ENCODE measurements at regions not wholly inside any gene's neighbourhood (a gene's known extent, or its start where the extent isn't known, plus 50 kb on each side); places are given as distances from the start of the nearest gene placed in this dataset.

GRCh38 chr11:82557274-82557673 is 176.4 kb downstream of the FAM181B start:
- Histone ChIP-seq H3K36me3 (ENCODE audit: control insufficient read depth in 4 of 4, insufficient read depth in 3 of 4, low read depth in 1 of 4, low read length in 3 of 4) (no peaks in the 10 kb centered on the region), H3K9me3 (ENCODE audit: control insufficient read depth in 4 of 4, low read length in 3 of 4) (no peaks in the 10 kb centered on the region), H3K4me3 (ENCODE audit: low read depth in 1 of 3, low read length in 3 of 3) (no peak overlapping the region), H3K4me1 (ENCODE audit: control insufficient read depth in 4 of 4, insufficient read depth in 4 of 4, low read length in 3 of 4) (no peaks in the 10 kb centered on the region), H3K27me3 (ENCODE audit: control insufficient read depth in 4 of 4, insufficient read depth in 4 of 4, low read length in 3 of 4) (peaks cover 0 to 6% (median 0%) of the 10 kb centered on the region in 4 donors), H3K9ac (ENCODE audit: low read depth in 1 of 2, low read length in 2 of 2) (no peak overlapping the region), H3K27ac (ENCODE audit: low read depth in 1 of 2, low read length in 2 of 2) (no peak overlapping the region)
- no peak for TF ChIP-seq GABPA (IDR thresholded peaks at IDR 0.05 in 1 of 2, conservative IDR thresholded peaks at IDR 0.05 in 1 of 2)
- no peak for TF ChIP-seq EGR1 (IDR thresholded peaks at IDR 0.05; ENCODE audit: low read depth in 2 of 2)
- no peak for TF ChIP-seq YY1 (IDR thresholded peaks at IDR 0.05)
- no peak for TF ChIP-seq HNF4A (conservative IDR thresholded peaks at IDR 0.05)
- no peak for TF ChIP-seq ZBTB33 (IDR thresholded peaks at IDR 0.05)
- no peak for TF ChIP-seq SP1 (IDR thresholded peaks at IDR 0.05)
- no peak for TF ChIP-seq RAD21 (IDR thresholded peaks at IDR 0.05)
- TF ChIP-seq NR2F2 (IDR thresholded peaks at IDR 0.05) = no peak
- TF ChIP-seq MAX (IDR thresholded peaks at IDR 0.05) = no peak
- no peak for TF ChIP-seq FOXA2 (IDR thresholded peaks at IDR 0.05)
- TF ChIP-seq HNF4G (IDR thresholded peaks at IDR 0.05) = no peak
- no peak for DNase-seq (ENCODE audit: low spot score)
- 56% methylated on average over 4 of the region's 4 CpGs for WGBS

DNA sequence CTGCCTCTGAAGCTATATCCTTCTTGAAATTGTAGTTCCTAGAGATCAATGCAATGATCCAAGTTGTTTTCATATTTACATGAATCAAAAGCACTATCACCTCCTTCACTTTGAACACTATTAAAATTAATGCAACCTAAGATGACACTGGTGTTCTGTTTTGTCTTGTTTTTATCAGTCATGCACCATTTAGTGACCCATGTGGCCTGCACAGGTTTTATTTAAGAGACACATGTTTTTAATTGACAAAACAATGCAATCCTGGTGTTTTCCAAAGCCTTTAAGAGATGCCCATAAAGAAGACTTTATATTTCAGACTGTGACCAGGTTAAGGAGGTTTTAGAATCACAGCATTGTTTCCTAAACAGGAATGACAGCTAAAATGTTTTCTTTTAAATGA is 177.5 kb downstream of the FAM181B start:
- Histone ChIP-seq H3K9me3 (ENCODE audit: control insufficient read depth in 4 of 4, low read length in 3 of 4) (no peaks in the 10 kb centered on the region), H3K9ac (ENCODE audit: low read depth in 1 of 2, low read length in 2 of 2) (no peak overlapping the region), H3K27me3 (ENCODE audit: control insufficient read depth in 4 of 4, insufficient read depth in 4 of 4, low read length in 3 of 4) (peaks cover 0 to 6% (median 0%) of the 10 kb centered on the region in 4 donors), H3K36me3 (ENCODE audit: control insufficient read depth in 4 of 4, insufficient read depth in 3 of 4, low read depth in 1 of 4, low read length in 3 of 4) (no peaks in the 10 kb centered on the region), H3K4me1 (ENCODE audit: control insufficient read depth in 4 of 4, insufficient read depth in 4 of 4, low read length in 3 of 4) (no peaks in the 10 kb centered on the region), H3K27ac (ENCODE audit: low read depth in 1 of 2, low read length in 2 of 2) (no peak overlapping the region), H3K4me3 (ENCODE audit: low read depth in 1 of 3, low read length in 3 of 3) (no peak overlapping the region)
- TF ChIP-seq MAX (IDR thresholded peaks at IDR 0.05) = no peak
- no peak for TF ChIP-seq HNF4G (IDR thresholded peaks at IDR 0.05)
- no peak for TF ChIP-seq RXRA (IDR thresholded peaks at IDR 0.05)
- TF ChIP-seq SP1 (IDR thresholded peaks at IDR 0.05) = no peak
- TF ChIP-seq, protein P1, sequence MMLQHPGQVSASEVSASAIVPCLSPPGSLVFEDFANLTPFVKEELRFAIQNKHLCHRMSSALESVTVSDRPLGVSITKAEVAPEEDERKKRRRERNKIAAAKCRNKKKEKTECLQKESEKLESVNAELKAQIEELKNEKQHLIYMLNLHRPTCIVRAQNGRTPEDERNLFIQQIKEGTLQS (IDR thresholded peaks at IDR 0.05) = no peak
- TF ChIP-seq, protein P2, sequence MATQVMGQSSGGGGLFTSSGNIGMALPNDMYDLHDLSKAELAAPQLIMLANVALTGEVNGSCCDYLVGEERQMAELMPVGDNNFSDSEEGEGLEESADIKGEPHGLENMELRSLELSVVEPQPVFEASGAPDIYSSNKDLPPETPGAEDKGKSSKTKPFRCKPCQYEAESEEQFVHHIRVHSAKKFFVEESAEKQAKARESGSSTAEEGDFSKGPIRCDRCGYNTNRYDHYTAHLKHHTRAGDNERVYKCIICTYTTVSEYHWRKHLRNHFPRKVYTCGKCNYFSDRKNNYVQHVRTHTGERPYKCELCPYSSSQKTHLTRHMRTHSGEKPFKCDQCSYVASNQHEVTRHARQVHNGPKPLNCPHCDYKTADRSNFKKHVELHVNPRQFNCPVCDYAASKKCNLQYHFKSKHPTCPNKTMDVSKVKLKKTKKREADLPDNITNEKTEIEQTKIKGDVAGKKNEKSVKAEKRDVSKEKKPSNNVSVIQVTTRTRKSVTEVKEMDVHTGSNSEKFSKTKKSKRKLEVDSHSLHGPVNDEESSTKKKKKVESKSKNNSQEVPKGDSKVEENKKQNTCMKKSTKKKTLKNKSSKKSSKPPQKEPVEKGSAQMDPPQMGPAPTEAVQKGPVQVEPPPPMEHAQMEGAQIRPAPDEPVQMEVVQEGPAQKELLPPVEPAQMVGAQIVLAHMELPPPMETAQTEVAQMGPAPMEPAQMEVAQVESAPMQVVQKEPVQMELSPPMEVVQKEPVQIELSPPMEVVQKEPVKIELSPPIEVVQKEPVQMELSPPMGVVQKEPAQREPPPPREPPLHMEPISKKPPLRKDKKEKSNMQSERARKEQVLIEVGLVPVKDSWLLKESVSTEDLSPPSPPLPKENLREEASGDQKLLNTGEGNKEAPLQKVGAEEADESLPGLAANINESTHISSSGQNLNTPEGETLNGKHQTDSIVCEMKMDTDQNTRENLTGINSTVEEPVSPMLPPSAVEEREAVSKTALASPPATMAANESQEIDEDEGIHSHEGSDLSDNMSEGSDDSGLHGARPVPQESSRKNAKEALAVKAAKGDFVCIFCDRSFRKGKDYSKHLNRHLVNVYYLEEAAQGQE (IDR thresholded peaks at IDR 0.05) = no peak
- TF ChIP-seq FOXA2 (IDR thresholded peaks at IDR 0.05) = no peak
- TF ChIP-seq JUND (IDR thresholded peaks at IDR 0.05) = no peak
- TF ChIP-seq GABPA (IDR thresholded peaks at IDR 0.05 in 1 of 2, conservative IDR thresholded peaks at IDR 0.05 in 1 of 2) = no peak
- TF ChIP-seq HNF4A (conservative IDR thresholded peaks at IDR 0.05) = no peak
- TF ChIP-seq YY1 (IDR thresholded peaks at IDR 0.05) = no peak
- TF ChIP-seq RAD21 (IDR thresholded peaks at IDR 0.05) = no peak
- DNase-seq (ENCODE audit: low spot score) = no peak

All from liver (tissue), 7 donors.